Activated naive CD4-positive, alpha-beta T cell (primary cell): ENCODE measurements at regions not wholly inside any gene's neighbourhood (a gene's known extent, or its start where the extent isn't known, plus 50 kb on each side); places are given as distances from the start of the nearest gene placed in this dataset.

Experiments
- DNase-seq, 4 experiments: peaks; one replicate each; lab custom pipeline; 2025; lab: John Stamatoyannopoulos, UW

- DNase-seq: no peak
Measured at GRCh38 chr7:12074889-12075288, 136.2 kb upstream of the TMEM106B start.

GRCh38 chr7:12080006-12080405 lies 131.1 kb upstream of the TMEM106B start:
- DNase-seq: no peak

- no peak for DNase-seq
Measured at GRCh38 chr7:12085516-12085915, 125.6 kb upstream of the TMEM106B start.

GRCh38 chr7:12089951-12090756 lies 120.9 kb upstream of the TMEM106B start:
- no peak for DNase-seq

DNA sequence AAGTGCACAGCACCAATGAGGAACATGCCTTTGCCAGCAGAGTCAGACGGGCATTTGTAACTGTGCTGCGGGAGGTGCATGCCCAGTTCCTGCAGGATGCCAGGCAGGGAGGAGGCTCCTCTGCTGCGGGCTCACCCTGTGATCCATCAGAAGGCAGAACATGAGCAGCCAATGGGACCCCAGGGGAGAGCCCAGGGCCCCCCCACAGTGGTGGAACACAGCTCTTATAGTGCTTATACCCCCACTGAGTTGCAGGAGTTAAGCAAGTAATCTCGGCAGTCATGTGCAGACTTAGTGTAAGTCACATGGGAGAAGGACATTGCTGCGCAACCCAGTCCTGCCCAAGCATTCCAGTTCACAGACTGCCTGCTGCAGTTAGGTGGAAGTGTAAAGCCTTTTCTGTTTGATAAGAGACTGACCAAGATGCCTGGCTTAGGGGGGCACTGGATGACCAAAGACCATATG lies 120.3 kb upstream of the TMEM106B start:
- DNase-seq: no peak

- no peak for DNase-seq
Measured at GRCh38 chr7:12091231-12091630, 119.9 kb upstream of the TMEM106B start.

GRCh38 chr7:12092499-12093130 lies 118.5 kb upstream of the TMEM106B start:
- DNase-seq: no peak

- no peak for DNase-seq
Measured at GRCh38 chr7:12093365-12093764, 117.7 kb upstream of the TMEM106B start.

DNA sequence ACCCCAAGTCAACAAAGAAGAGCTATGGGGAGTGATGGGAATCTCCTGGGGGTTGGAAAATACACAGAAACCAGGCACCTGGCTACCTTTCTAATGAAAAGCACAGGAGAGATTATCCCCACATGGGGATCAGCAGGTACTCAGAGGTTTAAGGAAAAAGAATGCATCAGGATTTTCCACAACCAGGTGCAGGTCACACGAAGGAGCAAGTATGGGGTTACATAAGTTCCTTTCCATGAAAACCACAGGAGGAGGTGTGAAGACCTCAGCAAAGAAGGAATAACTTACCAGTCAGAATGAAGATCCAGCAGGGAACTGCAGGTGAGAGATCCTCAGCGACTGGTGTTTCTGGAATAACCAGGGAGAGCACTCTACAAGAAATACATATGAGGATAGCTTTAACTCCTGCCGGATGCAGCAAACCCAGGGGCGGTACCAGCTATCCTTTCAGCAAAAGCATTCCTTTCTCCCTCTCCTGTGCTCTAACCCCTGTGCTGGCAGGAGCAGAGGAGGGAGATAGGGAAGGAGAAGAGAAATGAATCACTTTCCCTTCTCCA lies 116.7 kb upstream of the TMEM106B start:
- no peak for DNase-seq

DNA sequence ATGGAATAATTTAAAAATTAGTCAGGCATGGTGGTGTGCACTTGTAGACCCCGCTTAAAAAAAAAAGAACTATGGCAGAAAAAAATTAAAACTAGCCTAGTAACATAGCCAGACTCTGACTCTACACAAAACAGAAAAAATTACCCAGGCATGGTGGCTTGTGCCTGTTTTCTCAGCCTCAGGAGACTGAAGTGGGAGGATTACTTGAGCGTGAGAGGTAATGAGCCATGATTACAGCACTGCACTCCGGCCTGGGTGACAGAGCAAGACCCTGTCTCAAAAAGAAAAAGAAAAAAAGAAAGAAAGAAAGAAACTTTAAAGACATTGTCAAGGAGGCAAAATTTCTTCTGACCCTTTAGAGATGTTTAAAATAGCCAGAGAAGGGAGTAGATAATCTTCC lies 109.0 kb upstream of the TMEM106B start:
- DNase-seq: no peak

- DNase-seq: no peak
Measured at GRCh38 chr7:12102527-12102926, 108.6 kb upstream of the TMEM106B start.

- no peak for DNase-seq
Measured at GRCh38 chr7:12103948-12104347, 107.1 kb upstream of the TMEM106B start.

GRCh38 chr7:12107381-12107780 lies 103.7 kb upstream of the TMEM106B start:
- no peak for DNase-seq

DNA sequence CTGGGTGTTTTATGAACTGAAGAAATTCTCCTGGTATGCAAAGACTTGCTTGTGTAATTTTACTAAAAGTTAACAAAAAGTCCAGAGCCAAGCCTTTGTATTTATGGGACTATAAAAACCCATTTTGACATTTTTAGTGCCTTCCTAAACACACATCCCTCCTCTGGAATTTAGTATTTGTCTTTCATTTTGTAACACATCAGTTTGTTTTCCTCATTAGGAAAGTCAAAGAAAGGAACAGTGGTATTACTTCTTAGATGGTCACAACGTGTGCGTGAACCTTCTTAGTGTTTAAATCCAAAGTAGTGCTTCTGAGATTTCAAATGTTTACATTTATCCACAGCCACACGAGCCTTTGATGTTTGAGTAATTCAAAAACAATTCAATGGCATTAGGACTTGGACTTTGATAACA lies 103.2 kb upstream of the TMEM106B start:
- DNase-seq: no peak

GRCh38 chr7:12110425-12110824 lies 100.7 kb upstream of the TMEM106B start:
- no peak for DNase-seq

- DNase-seq: peak in 1 of 4 experiments; percentile 6
Measured at GRCh38 chr7:12111422-12112405, 99.4 kb upstream of the TMEM106B start.

DNA sequence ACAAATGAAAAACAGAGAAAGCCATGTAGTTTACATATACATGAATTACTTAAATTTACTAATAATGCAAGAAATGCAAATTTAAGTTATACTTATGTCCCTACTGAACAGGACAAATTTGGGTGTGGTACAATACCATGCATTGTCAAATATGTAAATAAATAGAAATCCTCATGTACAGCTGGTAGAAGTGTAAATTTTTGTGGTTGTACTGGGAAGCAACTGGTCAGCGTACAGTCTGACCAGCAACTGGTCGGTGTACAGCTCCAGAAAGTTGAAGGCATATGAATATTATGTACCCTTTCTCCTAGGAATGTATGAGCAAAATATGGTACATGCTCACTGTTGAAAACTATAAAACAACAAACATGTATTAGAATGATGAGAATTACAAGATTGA lies 93.9 kb upstream of the TMEM106B start:
- no peak for DNase-seq

DNA sequence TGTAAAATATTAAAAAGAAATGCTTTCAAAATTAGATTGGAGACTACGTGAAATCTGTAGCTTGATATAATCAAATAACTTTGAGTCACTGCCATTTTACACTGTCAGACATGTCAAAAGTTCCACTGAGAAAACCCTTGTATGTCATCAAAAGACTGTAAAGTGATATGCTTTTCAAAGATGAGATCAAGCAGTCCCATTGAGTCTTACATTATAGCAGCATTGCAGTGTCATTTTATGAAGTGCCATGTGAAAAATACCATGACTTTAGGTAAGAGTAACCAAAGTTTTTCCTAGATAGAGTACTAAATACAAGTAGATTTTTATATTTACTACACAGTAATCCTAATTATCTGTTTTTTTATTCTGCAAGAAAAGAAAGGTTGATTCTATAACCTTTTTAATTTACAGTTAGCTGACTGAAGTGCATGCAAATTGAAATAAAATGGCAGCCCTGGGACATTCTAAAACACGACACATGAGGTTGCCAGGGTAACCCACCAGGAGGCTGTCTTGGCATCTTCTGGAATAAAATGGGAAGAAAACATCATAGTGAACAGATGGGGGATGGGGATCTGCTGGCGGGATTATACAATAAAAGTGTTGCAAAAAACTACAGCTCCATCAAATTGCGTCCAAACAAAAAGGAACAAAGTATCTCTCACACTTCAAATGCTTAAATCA lies 91.3 kb upstream of the TMEM106B start:
- DNase-seq: no peak

- no peak for DNase-seq
Measured at GRCh38 chr7:12120632-12121031, 90.5 kb upstream of the TMEM106B start.

DNA sequence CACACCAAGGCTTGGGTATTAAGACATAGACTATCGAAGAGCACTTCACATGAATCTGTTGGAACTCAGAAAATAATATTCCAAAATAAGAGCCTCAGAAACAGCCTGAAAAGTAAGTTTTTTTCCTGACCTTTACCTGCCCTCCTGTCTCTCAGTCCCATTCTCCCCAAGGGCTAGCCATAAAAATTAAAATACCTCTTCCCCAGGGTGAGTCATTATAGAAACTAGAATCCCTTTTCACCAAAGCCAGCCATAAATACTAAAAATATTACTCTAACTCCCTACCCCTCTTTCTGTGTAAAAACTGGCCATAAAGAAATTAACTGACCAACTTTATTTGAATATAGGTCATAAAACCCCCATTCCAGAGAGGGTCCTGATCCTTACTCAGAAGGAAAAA lies 87.9 kb upstream of the TMEM106B start:
- no peak for DNase-seq

DNA sequence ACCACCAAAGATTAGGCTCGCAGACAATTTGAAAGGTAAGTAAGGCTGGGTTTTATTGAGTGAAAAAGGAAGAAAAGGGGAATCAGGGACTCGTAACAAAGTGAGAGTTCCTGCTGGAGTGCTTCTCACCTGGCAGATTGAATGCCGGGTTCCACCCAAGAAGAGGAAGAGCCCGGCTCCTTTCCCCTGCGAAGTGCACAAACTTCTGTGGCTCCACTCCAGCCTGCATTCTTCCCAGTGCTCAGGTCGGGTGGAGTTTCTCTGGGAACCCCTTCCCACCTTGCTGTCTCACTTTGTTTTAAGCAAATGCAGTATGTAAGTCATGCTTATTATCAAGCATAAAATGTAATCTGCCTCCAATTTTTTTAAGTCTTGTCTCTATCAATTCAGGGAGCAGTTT lies 87.1 kb upstream of the TMEM106B start:
- no peak for DNase-seq
